MM.1S (cell line): ENCODE measurements at regions not wholly inside any gene's neighbourhood (a gene's known extent, or its start where the extent isn't known, plus 50 kb on each side); places are given as distances from the start of the nearest gene placed in this dataset.

ENCODE experiments used
- EZH2 ChIP-seq: fragments of 300-600 bp; sonication (generic); optimal IDR thresholded peaks from 2 replicates; pipeline ENCODE3; 2017; ENCODE audit warnings: low read depth, mild to moderate bottlenecking, antibody characterized with exemption, low read length, mixed read lengths
- EZH2phosphoT487 ChIP-seq: fragments of 300-600 bp; sonication (generic); IDR thresholded peaks from 2 replicates; pipeline ENCODE4 v1.6.1; 2018; ENCODE audit warnings: antibody characterized with exemption, low read length
- TF ChIP-seq, protein P1 (sequence below): fragments of 300-600 bp; sonication (generic); IDR thresholded peaks from 2 replicates; pipeline ENCODE4 v1.5.1; 2016; ENCODE audit warnings: antibody characterized with exemption, low read length, mixed read lengths

DNA sequence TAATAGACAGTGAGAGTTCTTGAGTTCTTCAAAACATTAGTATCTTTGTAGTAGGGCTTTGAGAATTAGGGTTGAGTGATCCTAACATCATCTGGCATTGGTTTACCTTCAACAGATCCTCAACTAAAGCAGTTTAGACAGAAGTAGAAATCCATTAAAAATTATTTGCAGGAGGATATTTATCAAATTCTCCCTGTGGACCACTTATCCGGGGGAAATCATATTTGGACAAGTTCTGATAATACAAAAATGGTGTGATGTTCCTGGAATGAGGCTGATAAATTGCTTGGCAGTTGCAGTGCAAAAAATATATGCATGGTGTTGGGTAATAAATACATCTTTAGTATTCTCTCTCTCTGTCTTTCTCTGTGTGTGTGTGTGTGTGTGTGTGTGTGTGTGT lies 115.1 kb upstream of the CHODL start:
- TF ChIP-seq, protein P1, sequence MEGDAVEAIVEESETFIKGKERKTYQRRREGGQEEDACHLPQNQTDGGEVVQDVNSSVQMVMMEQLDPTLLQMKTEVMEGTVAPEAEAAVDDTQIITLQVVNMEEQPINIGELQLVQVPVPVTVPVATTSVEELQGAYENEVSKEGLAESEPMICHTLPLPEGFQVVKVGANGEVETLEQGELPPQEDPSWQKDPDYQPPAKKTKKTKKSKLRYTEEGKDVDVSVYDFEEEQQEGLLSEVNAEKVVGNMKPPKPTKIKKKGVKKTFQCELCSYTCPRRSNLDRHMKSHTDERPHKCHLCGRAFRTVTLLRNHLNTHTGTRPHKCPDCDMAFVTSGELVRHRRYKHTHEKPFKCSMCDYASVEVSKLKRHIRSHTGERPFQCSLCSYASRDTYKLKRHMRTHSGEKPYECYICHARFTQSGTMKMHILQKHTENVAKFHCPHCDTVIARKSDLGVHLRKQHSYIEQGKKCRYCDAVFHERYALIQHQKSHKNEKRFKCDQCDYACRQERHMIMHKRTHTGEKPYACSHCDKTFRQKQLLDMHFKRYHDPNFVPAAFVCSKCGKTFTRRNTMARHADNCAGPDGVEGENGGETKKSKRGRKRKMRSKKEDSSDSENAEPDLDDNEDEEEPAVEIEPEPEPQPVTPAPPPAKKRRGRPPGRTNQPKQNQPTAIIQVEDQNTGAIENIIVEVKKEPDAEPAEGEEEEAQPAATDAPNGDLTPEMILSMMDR = no peak
- no peak for TF ChIP-seq EZH2
- no peak for TF ChIP-seq EZH2phosphoT487
